ENCODE measurements at regions not wholly inside any gene's neighbourhood (a gene's known extent, or its start where the extent isn't known, plus 50 kb on each side); places are given as distances from the start of the nearest gene placed in this dataset.

- TF ChIP-seq CTCF (IDR thresholded peaks at IDR 0.05 in 2 of 3, conservative IDR thresholded peaks at IDR 0.05 in 1 of 3; ENCODE audit: insufficient read depth in 2 of 3, low read depth in 1 of 3, low read length in 3 of 3) (no peak), USF2 (CRISPR knock-in tag; IDR thresholded peaks at IDR 0.05) (no peak), NFYB (IDR thresholded peaks at IDR 0.05; ENCODE audit: extremely low read depth, insufficient read length) (no peak), THRB (CRISPR knock-in tag; conservative IDR thresholded peaks at IDR 0.05) (no peak)
Measured at GRCh38 chr3:176090727-176091126, 1106.6 kb downstream of the TBL1XR1 start.

All from K562 (cell line).